ENCODE measurements at regions not wholly inside any gene's neighbourhood (a gene's known extent, or its start where the extent isn't known, plus 50 kb on each side); places are given as distances from the start of the nearest gene placed in this dataset.

GRCh38 chr20:22248051-22248667 is 336.2 kb downstream of the FOXA2 start:
- H3K27me3 ChIP-seq (ENCODE audit: insufficient read depth, low read length, poor library complexity, severe bottlenecking), result no peaks in the 10 kb centered on the region
- H3K9me3 ChIP-seq (ENCODE audit: insufficient read depth, low read depth, low read length), result no peaks in the 10 kb centered on the region
- no peaks in the 10 kb centered on the region for H3F3A ChIP-seq (ENCODE audit: low read depth)
- H3K4me2 ChIP-seq (ENCODE audit: low read depth, low read length, poor library complexity, severe bottlenecking), result no peak overlapping the region
- H4K20me1 ChIP-seq (ENCODE audit: insufficient read depth, low read length, poor library complexity, severe bottlenecking), result no peaks in the 10 kb centered on the region
- H3K36me3 ChIP-seq (ENCODE audit: insufficient read depth, low read length), result no peaks in the 10 kb centered on the region
- TF ChIP-seq CTCF (conservative IDR thresholded peaks at IDR 0.05; ENCODE audit: low read length) (peak; percentile 88), EZH2phosphoT487 (IDR thresholded peaks at IDR 0.05; ENCODE audit: borderline replicate concordance) (no peak)
- no peak overlapping the region for H3K4me3 ChIP-seq (ENCODE audit: low read length, poor library complexity, severe bottlenecking)
- H3K79me2 ChIP-seq (ENCODE audit: insufficient read depth, low read length), result no peaks in the 10 kb centered on the region
- H3K9ac ChIP-seq (ENCODE audit: low read depth, low read length, poor library complexity, severe bottlenecking), result no peak overlapping the region
- H3K4me1 ChIP-seq (ENCODE audit: insufficient read depth, low read length, poor library complexity, severe bottlenecking), result peaks cover 36% of the 10 kb centered on the region
- no peaks in the 10 kb centered on the region for H3K9me2 ChIP-seq (replicated peaks; ENCODE audit: low read depth, low read length)
- no peak overlapping the region; the same call in 1 of the 2 replicates for H2AFZ ChIP-seq (ENCODE audit: low read length)

GRCh38 chr20:22245139-22245538 is 339.2 kb downstream of the FOXA2 start:
- Histone ChIP-seq H3K27me3 (ENCODE audit: insufficient read depth, low read length, poor library complexity, severe bottlenecking) (no peaks in the 10 kb centered on the region), H4K20me1 (ENCODE audit: insufficient read depth, low read length, poor library complexity, severe bottlenecking) (no peaks in the 10 kb centered on the region), H3K9ac (ENCODE audit: low read depth, low read length, poor library complexity, severe bottlenecking) (no peak overlapping the region), H3K4me1 (ENCODE audit: insufficient read depth, low read length, poor library complexity, severe bottlenecking) (peaks cover 24% of the 10 kb centered on the region), H3K9me3 (ENCODE audit: insufficient read depth, low read depth, low read length) (no peaks in the 10 kb centered on the region), H3K36me3 (ENCODE audit: insufficient read depth, low read length) (no peaks in the 10 kb centered on the region), H3K9me2 (replicated peaks; ENCODE audit: low read depth, low read length) (no peaks in the 10 kb centered on the region), H3K79me2 (ENCODE audit: insufficient read depth, low read length) (no peaks in the 10 kb centered on the region), H3K4me2 (ENCODE audit: low read depth, low read length, poor library complexity, severe bottlenecking) (no peak overlapping the region), H3F3A (ENCODE audit: low read depth) (no peaks in the 10 kb centered on the region), H2AFZ (ENCODE audit: low read length) (no peak overlapping the region), H3K4me3 (ENCODE audit: low read length, poor library complexity, severe bottlenecking) (no peak overlapping the region)
- TF ChIP-seq CTCF (conservative IDR thresholded peaks at IDR 0.05; ENCODE audit: low read length) (no peak), EZH2phosphoT487 (IDR thresholded peaks at IDR 0.05; ENCODE audit: borderline replicate concordance) (no peak)

GRCh38 chr20:22243067-22243466 is 341.3 kb downstream of the FOXA2 start:
- H3K9me3 ChIP-seq (ENCODE audit: insufficient read depth, low read depth, low read length), result no peaks in the 10 kb centered on the region

More at GRCh38 chr20:22243067-22243466, 341.3 kb downstream of the FOXA2 start:
- Histone ChIP-seq H4K20me1 (ENCODE audit: insufficient read depth, low read length, poor library complexity, severe bottlenecking) (no peaks in the 10 kb centered on the region), H3K79me2 (ENCODE audit: insufficient read depth, low read length) (no peaks in the 10 kb centered on the region), H3F3A (ENCODE audit: low read depth) (no peaks in the 10 kb centered on the region), H3K4me3 (ENCODE audit: low read length, poor library complexity, severe bottlenecking) (no peak overlapping the region), H3K9ac (ENCODE audit: low read depth, low read length, poor library complexity, severe bottlenecking) (no peak overlapping the region), H3K27me3 (ENCODE audit: insufficient read depth, low read length, poor library complexity, severe bottlenecking) (no peaks in the 10 kb centered on the region), H2AFZ (ENCODE audit: low read length) (no peak overlapping the region), H3K36me3 (ENCODE audit: insufficient read depth, low read length) (no peaks in the 10 kb centered on the region), H3K4me1 (ENCODE audit: insufficient read depth, low read length, poor library complexity, severe bottlenecking) (peaks cover 16% of the 10 kb centered on the region), H3K4me2 (ENCODE audit: low read depth, low read length, poor library complexity, severe bottlenecking) (no peak overlapping the region), H3K9me2 (replicated peaks; ENCODE audit: low read depth, low read length) (no peaks in the 10 kb centered on the region)
- TF ChIP-seq EZH2phosphoT487 (IDR thresholded peaks at IDR 0.05; ENCODE audit: borderline replicate concordance), result no peak
- no peak for TF ChIP-seq CTCF (conservative IDR thresholded peaks at IDR 0.05; ENCODE audit: low read length)

Data from Loucy (cell line).